ENCODE measurements at regions not wholly inside any gene's neighbourhood (a gene's known extent, or its start where the extent isn't known, plus 50 kb on each side); places are given as distances from the start of the nearest gene placed in this dataset.

DNA sequence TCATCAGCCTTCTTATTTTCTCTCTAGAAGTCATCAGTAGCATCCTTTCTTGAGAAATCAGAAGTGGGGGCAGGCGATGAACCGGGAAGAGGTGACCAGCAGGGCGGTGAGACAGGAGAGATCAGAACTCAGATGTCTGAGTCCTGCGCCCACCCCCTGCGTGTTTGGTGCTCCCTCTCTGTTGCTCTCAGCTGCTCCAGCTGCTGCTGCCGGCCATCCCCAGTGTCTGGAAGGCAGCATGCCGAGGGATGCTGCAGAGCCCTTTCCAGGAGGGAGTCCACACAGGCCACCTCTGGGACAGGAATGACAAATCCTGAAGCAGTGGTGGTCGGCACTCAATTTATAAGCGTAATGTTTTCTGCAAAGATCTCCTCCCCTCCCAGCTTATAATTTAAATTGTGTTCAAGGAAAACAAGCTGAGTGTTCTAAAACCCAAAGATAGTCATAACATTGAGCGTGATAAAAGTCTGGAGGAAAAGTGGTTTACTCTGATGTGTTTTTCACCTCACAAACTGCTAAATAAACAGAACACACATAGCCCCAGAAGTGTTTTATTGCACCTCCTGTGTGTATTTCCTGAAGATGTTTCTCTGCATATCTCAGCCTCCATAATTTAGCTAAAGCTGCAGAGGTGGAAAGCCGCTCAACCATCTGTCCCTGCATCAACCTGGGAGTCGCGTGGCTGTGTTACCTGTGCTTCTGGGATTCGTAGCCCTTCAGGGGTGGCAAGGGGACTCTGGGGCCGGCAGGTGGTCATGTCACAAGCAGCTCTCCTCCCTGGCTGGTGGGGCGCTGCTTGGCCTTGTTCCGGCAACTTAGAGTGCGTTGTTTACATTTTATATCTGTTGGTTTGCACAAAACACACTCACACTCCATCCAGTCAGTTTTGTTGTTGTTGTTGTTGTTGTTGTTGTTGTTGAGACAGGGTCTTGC is 191.2 kb downstream of the USP12 start (continued):
- TF ChIP-seq HDAC6 (IDR thresholded peaks at IDR 0.05; ENCODE audit: low read depth, low read length) (no peak), ASH2L (IDR thresholded peaks at IDR 0.05; ENCODE audit: low read length) (no peak), CHD2 (IDR thresholded peaks at IDR 0.05; ENCODE audit: low read length) (no peak), GABPA (IDR thresholded peaks at IDR 0.05; ENCODE audit: borderline replicate concordance, insufficient read depth, low read length) (no peak), POLR2A (IDR thresholded peaks at IDR 0.05; ENCODE audit: control extremely low read depth in 1 of 2, low read depth in 2 of 2, low read length in 2 of 2) (no peak), KDM4A (IDR thresholded peaks at IDR 0.05; ENCODE audit: low read depth, low read length, severe bottlenecking) (no peak), TBP (IDR thresholded peaks at IDR 0.05; ENCODE audit: low read depth, low read length) (no peak), JUND (IDR thresholded peaks at IDR 0.05; ENCODE audit: low read length) (no peak)

All from H1 (cell line).